ENCODE measurements at regions not wholly inside any gene's neighbourhood (a gene's known extent, or its start where the extent isn't known, plus 50 kb on each side); places are given as distances from the start of the nearest gene placed in this dataset.

DNA sequence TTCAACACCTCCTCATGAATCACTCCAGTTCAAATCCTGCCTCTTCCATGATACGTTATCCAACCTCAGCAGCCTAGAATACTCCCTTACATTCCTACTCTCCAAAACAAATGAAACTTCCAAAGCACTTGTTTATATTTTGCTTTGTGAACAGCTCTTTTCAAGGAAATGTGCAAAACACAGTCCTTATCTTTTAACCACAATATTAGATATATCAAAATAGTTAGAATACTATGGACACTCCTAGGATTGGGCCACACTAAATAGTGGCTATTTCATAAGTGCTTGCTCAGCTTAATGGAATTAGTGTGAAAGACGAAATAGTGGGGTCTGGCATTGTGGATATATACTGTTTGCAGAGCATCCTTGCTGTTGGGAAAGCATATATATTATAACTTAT lies 173.5 kb downstream of the ZC3H11B start:
- DNase-seq (ENCODE audit: low read depth), result no peak
- H3K4me3 ChIP-seq (ENCODE audit: low read depth, low read length), result no peak overlapping the region
- TF ChIP-seq, protein P1, sequence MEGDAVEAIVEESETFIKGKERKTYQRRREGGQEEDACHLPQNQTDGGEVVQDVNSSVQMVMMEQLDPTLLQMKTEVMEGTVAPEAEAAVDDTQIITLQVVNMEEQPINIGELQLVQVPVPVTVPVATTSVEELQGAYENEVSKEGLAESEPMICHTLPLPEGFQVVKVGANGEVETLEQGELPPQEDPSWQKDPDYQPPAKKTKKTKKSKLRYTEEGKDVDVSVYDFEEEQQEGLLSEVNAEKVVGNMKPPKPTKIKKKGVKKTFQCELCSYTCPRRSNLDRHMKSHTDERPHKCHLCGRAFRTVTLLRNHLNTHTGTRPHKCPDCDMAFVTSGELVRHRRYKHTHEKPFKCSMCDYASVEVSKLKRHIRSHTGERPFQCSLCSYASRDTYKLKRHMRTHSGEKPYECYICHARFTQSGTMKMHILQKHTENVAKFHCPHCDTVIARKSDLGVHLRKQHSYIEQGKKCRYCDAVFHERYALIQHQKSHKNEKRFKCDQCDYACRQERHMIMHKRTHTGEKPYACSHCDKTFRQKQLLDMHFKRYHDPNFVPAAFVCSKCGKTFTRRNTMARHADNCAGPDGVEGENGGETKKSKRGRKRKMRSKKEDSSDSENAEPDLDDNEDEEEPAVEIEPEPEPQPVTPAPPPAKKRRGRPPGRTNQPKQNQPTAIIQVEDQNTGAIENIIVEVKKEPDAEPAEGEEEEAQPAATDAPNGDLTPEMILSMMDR (IDR thresholded peaks at IDR 0.05; ENCODE audit: low read depth, low read length, missing control alignments), result no peak

DNA sequence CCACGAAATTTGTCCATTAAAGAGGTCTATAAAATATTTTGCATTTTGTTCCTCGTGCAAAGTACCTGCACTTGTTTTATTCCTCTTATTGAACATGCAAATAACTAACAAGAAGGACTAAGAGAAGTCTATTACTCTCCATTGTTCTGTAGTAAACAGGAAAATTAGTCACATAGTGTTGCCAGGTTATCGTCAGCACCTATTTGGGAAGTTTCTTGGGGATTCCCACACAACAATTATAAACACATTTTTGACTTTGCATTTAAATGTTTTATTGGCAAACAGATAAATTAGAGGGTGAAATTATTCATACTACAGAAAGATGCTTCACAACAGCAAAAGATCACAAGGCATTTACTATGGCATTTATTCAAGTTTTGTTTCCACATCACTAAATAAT lies 174.5 kb downstream of the ZC3H11B start:
- DNase-seq (ENCODE audit: low read depth), result no peak
- TF ChIP-seq, protein P1 (IDR thresholded peaks at IDR 0.05; ENCODE audit: low read depth, low read length, missing control alignments), result no peak
- no peak overlapping the region for H3K4me3 ChIP-seq (ENCODE audit: low read depth, low read length)

DNA sequence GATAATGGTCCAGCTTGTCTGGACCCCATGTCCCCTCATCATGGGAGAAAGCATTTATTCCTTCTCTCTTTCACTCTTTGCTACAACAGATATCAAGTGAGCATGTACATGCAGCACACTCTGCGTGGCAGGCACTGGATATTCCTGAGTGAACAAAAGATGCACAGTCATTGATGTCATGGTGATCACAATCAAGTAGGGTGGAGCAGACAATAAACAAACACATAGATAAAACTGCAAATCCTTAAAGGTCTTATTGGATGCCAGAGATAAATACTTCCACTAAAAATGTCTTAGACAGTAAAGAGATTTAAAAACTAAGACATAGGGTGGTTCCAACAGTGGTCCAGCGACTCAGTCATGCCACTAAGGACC lies 178.0 kb downstream of the ZC3H11B start:
- no peak overlapping the region for H3K4me3 ChIP-seq (ENCODE audit: low read depth, low read length)
- TF ChIP-seq, protein P1 (IDR thresholded peaks at IDR 0.05; ENCODE audit: low read depth, low read length, missing control alignments), result no peak
- DNase-seq (ENCODE audit: low read depth), result no peak

DNA sequence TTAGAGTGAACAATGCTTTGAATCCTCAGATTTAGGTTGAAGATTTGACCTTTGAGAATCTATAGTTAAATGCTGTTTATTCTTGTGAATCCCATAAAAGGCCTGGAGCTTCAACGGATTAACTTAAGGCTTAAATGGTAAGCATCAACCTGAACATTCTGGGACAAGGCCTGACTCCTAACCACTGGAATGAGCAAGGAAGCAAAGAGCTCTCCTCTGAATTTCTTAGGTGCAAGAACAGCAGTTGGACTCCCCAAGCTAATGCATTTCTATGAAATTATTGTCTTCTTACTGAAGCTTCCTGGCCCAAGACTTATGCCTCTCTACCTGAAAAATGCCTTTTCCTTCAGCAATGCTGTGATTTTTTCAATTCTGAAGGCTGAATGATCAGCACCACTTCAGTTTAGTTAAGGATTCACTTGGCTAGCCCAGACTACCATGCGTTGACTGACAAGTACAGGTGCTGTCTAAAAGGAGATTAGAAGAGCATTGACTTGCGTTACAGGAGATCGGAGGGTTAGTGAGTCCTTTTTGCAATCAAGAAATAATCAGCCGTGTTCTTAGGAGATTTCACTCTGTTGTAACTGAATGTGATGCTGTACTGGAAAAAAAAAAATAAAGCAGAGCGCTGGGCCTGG lies 178.5 kb downstream of the ZC3H11B start:
- H3K4me3 ChIP-seq (ENCODE audit: low read depth, low read length), result no peak overlapping the region
- TF ChIP-seq, protein P1 (IDR thresholded peaks at IDR 0.05; ENCODE audit: low read depth, low read length, missing control alignments), result no peak
- DNase-seq (ENCODE audit: low read depth), result no peak

DNA sequence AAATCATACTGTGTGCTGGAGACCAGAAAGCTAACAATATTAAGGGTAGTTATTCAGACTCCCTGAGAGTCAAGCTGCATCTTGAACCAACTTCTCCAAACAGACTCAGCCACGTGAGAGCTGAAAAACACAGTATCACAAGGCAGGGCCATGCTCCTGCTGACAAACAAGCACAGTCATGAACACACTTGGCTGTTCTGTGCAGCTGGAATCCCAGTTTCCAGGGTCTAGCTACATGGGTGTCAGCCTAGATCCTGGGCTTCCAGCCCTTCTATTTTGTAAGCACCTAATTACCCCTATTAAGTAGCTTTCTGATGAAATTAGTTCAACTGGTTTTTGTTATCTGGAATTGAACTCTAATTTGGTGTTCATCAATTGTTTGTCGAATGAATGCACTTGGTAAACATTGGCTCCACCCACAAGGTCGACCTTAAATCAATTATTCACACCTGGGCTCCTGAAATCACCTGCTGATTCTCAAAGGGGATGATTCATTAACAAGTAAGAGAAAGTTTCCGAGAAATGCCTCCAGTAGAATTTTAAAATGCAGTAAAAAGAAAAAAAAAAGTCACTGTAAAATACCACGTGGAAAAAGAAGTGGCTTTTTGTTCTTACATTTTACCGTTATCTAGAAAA lies 179.3 kb downstream of the ZC3H11B start:
- TF ChIP-seq, protein P1 (IDR thresholded peaks at IDR 0.05; ENCODE audit: low read depth, low read length, missing control alignments), result no peak
- no peak for DNase-seq (ENCODE audit: low read depth)
- H3K4me3 ChIP-seq (ENCODE audit: low read depth, low read length), result no peak overlapping the region

DNA sequence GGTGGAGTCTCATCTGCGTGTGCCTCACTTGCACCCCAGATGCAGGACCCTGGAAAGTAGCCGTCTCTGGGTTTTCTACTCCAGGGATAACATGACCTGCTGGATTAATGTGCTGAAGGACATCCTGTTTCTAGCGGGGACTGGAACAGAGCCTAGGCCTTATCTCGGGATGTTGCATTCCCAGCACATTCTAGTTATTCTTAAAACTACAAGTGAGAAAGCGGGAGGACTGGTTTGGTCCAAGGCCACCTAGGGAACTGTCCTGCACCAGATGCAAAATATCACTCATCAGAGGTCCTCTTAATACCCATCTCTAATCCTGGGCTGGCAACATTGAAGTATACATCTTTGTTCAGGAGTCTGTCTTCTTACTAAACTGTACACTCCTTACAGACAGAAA lies 179.9 kb downstream of the ZC3H11B start:
- no peak overlapping the region for H3K4me3 ChIP-seq (ENCODE audit: low read depth, low read length)
- TF ChIP-seq, protein P1 (IDR thresholded peaks at IDR 0.05; ENCODE audit: low read depth, low read length, missing control alignments), result no peak
- no peak for DNase-seq (ENCODE audit: low read depth)

DNA sequence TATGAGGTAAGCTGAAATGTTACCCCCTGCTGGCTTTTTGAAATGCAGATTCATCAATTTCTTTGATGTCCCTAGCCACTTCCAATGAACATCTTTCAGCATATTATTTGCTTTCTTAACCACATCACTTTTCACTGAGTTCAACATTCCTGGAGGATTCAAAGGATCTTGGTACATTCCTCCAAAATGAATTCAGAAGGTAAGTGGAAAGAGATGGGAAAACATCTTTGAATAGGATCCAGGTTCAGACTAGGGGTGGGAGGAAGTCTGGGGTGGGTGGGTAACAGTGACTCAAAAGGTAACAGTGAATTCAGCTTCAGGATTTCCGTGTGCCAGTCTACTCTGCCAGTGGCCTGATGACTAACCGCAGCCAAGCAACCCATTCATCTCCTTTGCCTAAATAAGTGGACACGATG lies 180.7 kb downstream of the ZC3H11B start:
- TF ChIP-seq, protein P1 (IDR thresholded peaks at IDR 0.05; ENCODE audit: low read depth, low read length, missing control alignments), result no peak
- DNase-seq (ENCODE audit: low read depth), result no peak
- H3K4me3 ChIP-seq (ENCODE audit: low read depth, low read length), result no peak overlapping the region
